VCaP (cell line): ENCODE measurements at regions not wholly inside any gene's neighbourhood (a gene's known extent, or its start where the extent isn't known, plus 50 kb on each side); places are given as distances from the start of the nearest gene placed in this dataset.
"Not testable (repeated sequence)": the region's sequence is repeated elsewhere in the genome, so short reads cannot be mapped to it uniquely, and the experiment has no call there.

Experiments
- H3K27ac ChIP-seq: fragments of 450-650 bp; 2 replicates; pipeline ENCODE4 v1.5.1; 2017
- CTCF ChIP-seq: fragments of 450-650 bp; conservative IDR thresholded peaks from 2 replicates; pipeline ENCODE4 v1.5.1; 2017; ENCODE audit warnings: mild to moderate bottlenecking, moderate library complexity

- no peak overlapping the region for H3K27ac ChIP-seq
- no peak for TF ChIP-seq CTCF
These were observed 393.5 kb upstream of the PBX1 start for GRCh38 chr1:164165466-164165865.

GRCh38 chr1:164166454-164166853, 392.5 kb upstream of the PBX1 start:
- H3K27ac ChIP-seq = not testable (repeated sequence)
- TF ChIP-seq CTCF = peak; percentile 84

- TF ChIP-seq CTCF = no peak
- H3K27ac ChIP-seq = no peak overlapping the region
These were observed 381.9 kb upstream of the PBX1 start for GRCh38 chr1:164177118-164177517.

GRCh38 chr1:164180824-164181223, 378.2 kb upstream of the PBX1 start:
- no peak for TF ChIP-seq CTCF
- no peak overlapping the region for H3K27ac ChIP-seq

GRCh38 chr1:164183854-164184635, 374.9 kb upstream of the PBX1 start:
- TF ChIP-seq CTCF = no peak

GRCh38 chr1:164186881-164187280, 372.1 kb upstream of the PBX1 start:
- TF ChIP-seq CTCF = no peak
- H3K27ac ChIP-seq = no peak overlapping the region

More at GRCh38 chr1:164183854-164184635, 374.9 kb upstream of the PBX1 start:
- H3K27ac ChIP-seq = no peak overlapping the region

GRCh38 chr1:164188497-164188896, 370.5 kb upstream of the PBX1 start:
- no peak overlapping the region for H3K27ac ChIP-seq
- no peak for TF ChIP-seq CTCF
